ENCODE measurements at regions not wholly inside any gene's neighbourhood (a gene's known extent, or its start where the extent isn't known, plus 50 kb on each side); places are given as distances from the start of the nearest gene placed in this dataset.

DNA sequence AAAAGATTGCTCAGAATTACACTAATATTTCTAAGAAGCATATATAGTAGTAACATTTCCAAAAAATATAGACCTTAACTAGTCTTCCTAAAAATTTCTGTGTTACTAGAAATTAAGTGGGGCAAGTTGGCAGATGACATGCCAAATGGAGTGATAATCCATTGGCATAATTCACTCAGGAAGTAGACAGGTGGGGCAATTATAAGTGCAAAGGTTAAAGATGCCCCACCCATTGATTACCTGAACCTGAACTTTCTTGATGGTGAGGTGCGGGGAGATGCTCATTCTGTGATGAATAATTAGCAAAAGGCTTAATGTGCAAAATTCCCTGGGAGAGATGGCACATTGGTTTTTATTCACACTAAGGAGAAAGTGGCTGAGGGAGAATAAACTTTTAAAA is 145.8 kb upstream of the RASGEF1B start:
- POLR2A ChIA-PET, result no interaction called here
- Histone ChIP-seq H3K4me3 (ENCODE audit: low read depth, low read length) (no peak overlapping the region), H3K36me3 (ENCODE audit: control insufficient read depth, insufficient read depth, low read length) (no peaks in the 10 kb centered on the region), H3K27me3 (ENCODE audit: control insufficient read depth, insufficient read depth, low read length) (no peaks in the 10 kb centered on the region)
- TF ChIP-seq, protein P1, sequence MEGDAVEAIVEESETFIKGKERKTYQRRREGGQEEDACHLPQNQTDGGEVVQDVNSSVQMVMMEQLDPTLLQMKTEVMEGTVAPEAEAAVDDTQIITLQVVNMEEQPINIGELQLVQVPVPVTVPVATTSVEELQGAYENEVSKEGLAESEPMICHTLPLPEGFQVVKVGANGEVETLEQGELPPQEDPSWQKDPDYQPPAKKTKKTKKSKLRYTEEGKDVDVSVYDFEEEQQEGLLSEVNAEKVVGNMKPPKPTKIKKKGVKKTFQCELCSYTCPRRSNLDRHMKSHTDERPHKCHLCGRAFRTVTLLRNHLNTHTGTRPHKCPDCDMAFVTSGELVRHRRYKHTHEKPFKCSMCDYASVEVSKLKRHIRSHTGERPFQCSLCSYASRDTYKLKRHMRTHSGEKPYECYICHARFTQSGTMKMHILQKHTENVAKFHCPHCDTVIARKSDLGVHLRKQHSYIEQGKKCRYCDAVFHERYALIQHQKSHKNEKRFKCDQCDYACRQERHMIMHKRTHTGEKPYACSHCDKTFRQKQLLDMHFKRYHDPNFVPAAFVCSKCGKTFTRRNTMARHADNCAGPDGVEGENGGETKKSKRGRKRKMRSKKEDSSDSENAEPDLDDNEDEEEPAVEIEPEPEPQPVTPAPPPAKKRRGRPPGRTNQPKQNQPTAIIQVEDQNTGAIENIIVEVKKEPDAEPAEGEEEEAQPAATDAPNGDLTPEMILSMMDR (IDR thresholded peaks at IDR 0.05; ENCODE audit: insufficient read depth, low read depth, low read length), result no peak
- no peak for DNase-seq (ENCODE audit: low read depth)
- CTCF ChIA-PET, result no interaction called here

GRCh38 chr4:81611221-81611620 is 139.5 kb upstream of the RASGEF1B start:
- DNase-seq (ENCODE audit: low read depth), result no peak
- ChIA-PET POLR2A (no interaction called here), CTCF (no interaction called here)
- TF ChIP-seq, protein P1 (IDR thresholded peaks at IDR 0.05; ENCODE audit: insufficient read depth, low read depth, low read length), result no peak
- Histone ChIP-seq H3K4me3 (ENCODE audit: low read depth, low read length) (no peak overlapping the region), H3K27me3 (ENCODE audit: control insufficient read depth, insufficient read depth, low read length) (no peaks in the 10 kb centered on the region), H3K36me3 (ENCODE audit: control insufficient read depth, insufficient read depth, low read length) (no peaks in the 10 kb centered on the region)

- POLR2A ChIA-PET, result no interaction called here
- CTCF ChIA-PET, result no interaction called here
- no peaks in the 10 kb centered on the region for H3K36me3 ChIP-seq (ENCODE audit: control insufficient read depth, insufficient read depth, low read length)
Observed at GRCh38 chr4:81609844-81610243, 138.1 kb upstream of the RASGEF1B start.

DNA sequence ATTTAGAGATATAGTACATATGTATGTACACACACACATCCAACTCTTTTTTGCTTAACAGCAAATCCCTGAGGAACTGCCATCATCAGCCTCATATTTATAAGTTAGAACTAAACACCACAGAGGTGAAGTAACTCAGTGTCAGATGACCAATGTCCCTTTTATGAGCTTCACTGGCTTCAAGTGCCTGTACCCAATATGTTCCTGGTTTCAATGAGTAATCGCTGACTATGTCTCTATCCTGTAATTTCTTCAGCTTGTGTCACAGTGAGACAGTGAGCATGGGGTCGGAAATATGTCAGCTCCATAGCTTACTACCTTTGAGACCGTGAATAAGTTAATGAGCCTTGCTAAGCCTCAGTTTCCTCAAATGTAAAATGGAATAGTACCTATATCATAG is 136.2 kb upstream of the RASGEF1B start:
- TF ChIP-seq, protein P1 (IDR thresholded peaks at IDR 0.05; ENCODE audit: insufficient read depth, low read depth, low read length), result no peak
- POLR2A ChIA-PET, result no interaction called here
- H3K36me3 ChIP-seq (ENCODE audit: control insufficient read depth, insufficient read depth, low read length), result no peaks in the 10 kb centered on the region
- H3K4me3 ChIP-seq (ENCODE audit: low read depth, low read length), result no peak overlapping the region
- CTCF ChIA-PET, result no interaction called here
- no peak for DNase-seq (ENCODE audit: low read depth)
- no peaks in the 10 kb centered on the region for H3K27me3 ChIP-seq (ENCODE audit: control insufficient read depth, insufficient read depth, low read length)

More at GRCh38 chr4:81609844-81610243, 138.1 kb upstream of the RASGEF1B start:
- no peaks in the 10 kb centered on the region for H3K27me3 ChIP-seq (ENCODE audit: control insufficient read depth, insufficient read depth, low read length)
- H3K4me3 ChIP-seq (ENCODE audit: low read depth, low read length), result no peak overlapping the region
- DNase-seq (ENCODE audit: low read depth), result no peak
- TF ChIP-seq, protein P1 (IDR thresholded peaks at IDR 0.05; ENCODE audit: insufficient read depth, low read depth, low read length), result no peak

GRCh38 chr4:81606801-81607501 is 135.2 kb upstream of the RASGEF1B start:
- TF ChIP-seq, protein P1 (IDR thresholded peaks at IDR 0.05; ENCODE audit: insufficient read depth, low read depth, low read length), result no peak
- ChIA-PET CTCF (no interaction called here), POLR2A (no interaction called here)
- Histone ChIP-seq H3K4me3 (ENCODE audit: low read depth, low read length) (no peak overlapping the region), H3K36me3 (ENCODE audit: control insufficient read depth, insufficient read depth, low read length) (no peaks in the 10 kb centered on the region), H3K27me3 (ENCODE audit: control insufficient read depth, insufficient read depth, low read length) (no peaks in the 10 kb centered on the region)
- DNase-seq (ENCODE audit: low read depth), result no peak

Data from BJ (cell line).